ENCODE measurements at regions not wholly inside any gene's neighbourhood (a gene's known extent, or its start where the extent isn't known, plus 50 kb on each side); places are given as distances from the start of the nearest gene placed in this dataset.

- dilution Hi-C loops (cut with MboI; ENCODE audit: extremely low pct_ligation_motif_present, low sequenced_read_pairs), result no loop called here
- H4K20me1 ChIP-seq (replicated peaks; ENCODE audit: control insufficient read depth, extremely low read depth, insufficient read depth, low read length), result no peaks in the 10 kb centered on the region
- POLR2A ChIA-PET, result no interaction called here
- no peak overlapping the region for H2AFZ ChIP-seq (ENCODE audit: low read depth, low read length)
- H3K27me3 ChIP-seq (ENCODE audit: control insufficient read depth in 2 of 2, insufficient read depth in 2 of 2, low read length in 2 of 2), result no peaks in the 10 kb centered on the region
- H3K36me3 ChIP-seq (ENCODE audit: control insufficient read depth in 2 of 2, extremely low read depth in 1 of 2, insufficient read depth in 2 of 2, low read length in 2 of 2), result no peaks in the 10 kb centered on the region
- no peak overlapping the region for H3K4me2 ChIP-seq (ENCODE audit: insufficient read depth, low read length)
- TF ChIP-seq POLR2AphosphoS5 (IDR thresholded peaks at IDR 0.05; ENCODE audit: insufficient read depth, low read depth, low read length) (no peak), MYC (IDR thresholded peaks at IDR 0.05; ENCODE audit: low read depth, low read length) (no peak), POLR2A (IDR thresholded peaks at IDR 0.05; ENCODE audit: low read depth, low read length) (no peak), JUN (IDR thresholded peaks at IDR 0.05; ENCODE audit: borderline replicate concordance, insufficient read depth, insufficient read length, low read depth) (no peak), MAX (IDR thresholded peaks at IDR 0.05; ENCODE audit: insufficient read depth, insufficient read length) (no peak), CTCF (IDR thresholded peaks at IDR 0.05; ENCODE audit: extremely low read depth in 1 of 2, insufficient read depth in 1 of 2, low read depth in 1 of 2, low read length in 2 of 2) (no peak), EZH2 (IDR thresholded peaks at IDR 0.05; ENCODE audit: borderline replicate concordance, low read depth, low read length, severe bottlenecking) (no peak), FOS (IDR thresholded peaks at IDR 0.05; ENCODE audit: borderline replicate concordance, insufficient read depth, low read length) (no peak), GATA2 (IDR thresholded peaks at IDR 0.05; ENCODE audit: insufficient read depth, insufficient read length, low read depth, low read length) (no peak)
- intact Hi-C loops (cut with micrococcal nuclease), result no loop called here
- FAIRE-seq (no peak), DNase-seq (ENCODE audit: low read depth, low spot score) (no peak)
- no peaks in the 10 kb centered on the region for H3K79me2 ChIP-seq (ENCODE audit: control insufficient read depth, insufficient read depth, low read length)
- H3K9me3 ChIP-seq (replicated peaks; ENCODE audit: control insufficient read depth, insufficient read depth, low read length), result no peaks in the 10 kb centered on the region
- no peaks in the 10 kb centered on the region for H3K9me1 ChIP-seq (replicated peaks; ENCODE audit: control insufficient read depth, extremely low read depth, insufficient read depth, low read length)
- H3K9ac ChIP-seq (replicated peaks; ENCODE audit: extremely low read depth, insufficient read depth, low read length), result no peak overlapping the region
- CTCF ChIA-PET, result no interaction called here
- H3K27ac ChIP-seq (ENCODE audit: insufficient read depth, low read depth, low read length), result no peak overlapping the region
- no TSS peak for BruUV-seq (replicated peaks)
- no peak overlapping the region for H3K4me3 ChIP-seq (replicated peaks in 1 of 3; ENCODE audit: insufficient read depth in 1 of 3, low read depth in 1 of 3, low read length in 3 of 3)
- no peaks in the 10 kb centered on the region for H3K4me1 ChIP-seq (ENCODE audit: control insufficient read depth, extremely low read depth, insufficient read depth, low read length)
These were observed 1105.7 kb upstream of the SLIT2 start for GRCh38 chr4:19146038-19146437.

Measured in endothelial cell of umbilical vein (primary cell).